ENCODE measurements at regions not wholly inside any gene's neighbourhood (a gene's known extent, or its start where the extent isn't known, plus 50 kb on each side); places are given as distances from the start of the nearest gene placed in this dataset.

DNA sequence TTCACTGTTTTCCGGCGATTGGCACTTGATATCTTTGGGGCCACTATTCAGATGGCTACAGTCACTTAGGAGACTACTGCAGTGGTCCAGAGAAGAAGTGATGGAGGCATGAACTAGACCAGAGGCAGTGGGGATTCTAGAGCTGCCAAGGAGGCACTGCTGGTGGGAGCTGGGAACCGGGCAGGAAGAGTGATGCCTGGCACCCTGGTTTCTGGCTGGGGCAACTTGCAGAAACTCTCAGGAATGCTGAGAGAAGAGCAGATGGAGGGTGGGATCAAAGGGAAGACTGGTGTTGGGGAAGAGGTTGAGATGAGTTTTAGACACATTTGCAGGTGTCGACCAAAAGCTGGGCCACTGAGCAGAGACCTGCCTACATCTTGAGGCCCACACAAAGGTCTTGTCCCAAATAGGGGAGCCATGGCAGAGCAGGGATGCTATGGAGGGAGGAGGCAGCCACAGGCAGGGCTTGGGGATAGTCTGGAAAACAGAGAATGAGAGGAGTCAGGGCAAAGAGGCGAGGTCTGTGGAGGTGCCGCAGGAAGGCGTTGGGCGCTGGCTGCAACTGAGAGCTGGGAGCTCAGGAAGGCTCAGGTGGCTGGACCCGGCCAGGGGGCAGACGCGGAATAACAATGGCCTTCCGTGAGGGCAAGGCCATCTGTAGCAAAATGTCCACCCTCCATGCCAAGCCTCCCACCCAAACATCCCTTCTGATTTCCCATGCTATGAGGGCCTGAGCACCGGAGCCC, 118.9 kb downstream of the TOMM20 start:
- no peak for DNase-seq

DNA sequence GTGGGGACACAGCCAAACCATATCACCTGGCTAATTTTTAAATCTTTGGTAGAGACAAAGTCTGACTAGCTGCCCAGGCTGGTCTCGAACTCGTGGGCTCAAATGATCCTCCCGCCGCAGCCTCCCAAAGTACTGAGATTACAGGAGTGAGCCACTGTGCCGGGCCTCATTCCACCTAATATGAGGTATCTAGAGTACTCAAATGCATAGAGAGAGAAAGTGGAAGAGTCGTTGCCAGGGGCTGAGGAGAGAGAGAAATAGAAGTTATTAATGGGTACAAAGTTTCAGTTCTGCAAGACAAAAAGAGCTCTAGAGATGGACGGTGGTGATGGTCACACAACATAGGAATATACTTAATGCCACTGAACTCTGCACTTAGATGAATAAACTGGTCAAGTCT, 119.6 kb downstream of the TOMM20 start:
- no peak for DNase-seq

DNA sequence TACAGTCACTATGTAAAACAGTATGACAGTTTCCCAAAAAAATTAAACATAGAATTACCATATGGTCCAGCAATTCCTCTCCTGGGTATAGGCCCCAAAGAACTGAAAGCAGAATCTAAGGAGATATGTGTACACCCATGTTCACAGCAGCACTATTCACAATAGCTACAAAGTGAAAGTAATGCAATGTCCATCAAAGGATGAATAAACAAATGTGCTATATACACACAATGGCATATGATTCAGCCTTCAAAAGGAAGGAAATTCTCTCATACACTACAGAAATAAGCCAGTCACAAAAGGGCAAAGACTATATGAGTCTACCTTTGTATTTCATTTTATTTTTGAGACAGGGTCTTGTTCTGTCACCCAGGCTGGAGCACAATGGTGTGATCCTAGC, 120.4 kb downstream of the TOMM20 start:
- no peak for DNase-seq

DNA sequence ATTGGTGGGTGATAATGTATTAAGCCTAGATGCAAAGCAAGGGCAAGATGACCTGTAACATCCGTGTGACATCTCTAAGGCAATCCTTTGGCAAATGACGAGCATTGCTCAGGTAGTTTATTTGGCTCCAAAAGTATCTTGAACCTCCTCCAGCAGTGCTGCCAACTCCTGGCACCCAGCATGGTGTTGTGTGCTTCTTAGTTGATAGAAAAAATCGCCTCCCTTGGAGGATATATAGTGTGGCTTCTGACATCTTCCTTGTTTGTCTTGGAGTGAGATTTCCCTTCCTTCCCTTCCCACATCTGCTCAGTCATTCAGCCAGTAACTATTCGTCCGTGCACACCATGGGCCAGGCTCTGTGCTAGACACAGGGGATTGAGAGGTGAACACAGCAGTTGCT, 121.8 kb downstream of the TOMM20 start:
- no peak for DNase-seq

DNA sequence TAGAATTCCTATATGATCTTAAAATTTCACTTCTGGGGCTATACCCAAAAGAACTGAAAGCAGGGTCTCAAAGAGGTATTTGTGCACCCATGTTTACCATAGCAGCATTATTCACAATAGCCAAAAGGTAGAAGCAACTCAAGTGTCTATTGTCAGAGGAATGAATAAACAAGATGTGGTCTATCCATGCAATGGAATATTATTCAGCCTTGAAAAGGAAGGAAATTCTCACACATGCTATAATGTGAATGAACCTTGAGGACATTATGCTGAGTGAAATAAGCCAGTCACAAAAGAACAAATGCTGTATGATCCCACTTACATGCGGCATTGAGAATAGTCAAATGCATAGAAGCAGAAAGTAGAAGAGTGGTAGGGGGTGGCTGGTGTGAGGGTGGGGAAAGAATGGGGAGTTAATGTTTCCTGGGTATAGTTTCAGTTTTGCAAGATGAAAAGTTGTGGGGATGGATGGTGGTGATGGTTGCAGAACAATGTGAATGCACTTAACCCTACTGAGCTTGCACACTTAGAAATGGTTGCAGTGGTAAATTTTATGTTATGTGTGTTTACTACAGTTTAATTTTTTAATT, 122.4 kb downstream of the TOMM20 start:
- no peak for DNase-seq

DNA sequence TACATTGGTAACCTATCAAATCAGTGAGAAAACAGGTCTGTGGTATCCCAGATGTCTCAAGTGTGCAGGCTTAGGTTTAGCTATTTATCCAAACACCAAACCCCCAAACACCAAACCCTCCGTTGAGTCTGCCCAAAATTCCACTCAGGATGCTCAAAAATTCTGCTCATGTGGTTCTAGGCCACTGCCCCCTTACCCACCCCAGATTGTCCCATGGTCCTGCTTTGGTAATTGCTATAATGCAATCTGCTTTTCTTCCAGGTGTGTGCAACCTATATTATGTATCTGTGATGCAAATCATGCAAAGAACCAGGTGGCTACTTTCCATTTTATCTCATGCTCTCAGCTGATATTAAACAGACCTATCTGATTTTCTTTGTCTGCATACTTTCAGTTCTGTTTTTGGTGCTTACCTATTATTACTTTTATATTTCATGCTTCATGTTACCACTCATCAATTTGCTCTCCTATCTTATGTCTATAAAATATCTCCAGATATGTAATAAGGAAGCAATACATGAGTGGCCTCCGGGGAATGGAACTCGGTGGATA, 123.7 kb downstream of the TOMM20 start:
- no peak for DNase-seq

DNA sequence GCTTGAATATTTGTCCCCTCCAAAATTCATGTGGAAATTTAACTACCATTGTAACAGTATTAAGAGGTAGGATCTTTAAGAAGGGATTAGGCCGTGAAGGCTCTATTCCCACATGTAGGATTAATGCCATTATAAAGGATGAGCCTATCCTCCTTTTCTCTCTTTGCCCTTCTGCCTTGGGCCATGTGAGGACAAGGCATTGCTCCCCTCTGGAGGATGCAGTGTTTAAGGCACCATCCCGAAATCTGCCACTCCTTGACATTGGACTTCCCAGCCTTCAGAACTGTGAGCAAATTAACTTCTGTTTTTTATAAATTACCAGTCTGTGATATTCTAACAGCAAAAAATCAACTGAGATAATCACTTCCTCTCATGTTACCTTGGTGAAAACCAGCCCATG, 124.4 kb downstream of the TOMM20 start:
- peak; percentile 18 for DNase-seq

DNA sequence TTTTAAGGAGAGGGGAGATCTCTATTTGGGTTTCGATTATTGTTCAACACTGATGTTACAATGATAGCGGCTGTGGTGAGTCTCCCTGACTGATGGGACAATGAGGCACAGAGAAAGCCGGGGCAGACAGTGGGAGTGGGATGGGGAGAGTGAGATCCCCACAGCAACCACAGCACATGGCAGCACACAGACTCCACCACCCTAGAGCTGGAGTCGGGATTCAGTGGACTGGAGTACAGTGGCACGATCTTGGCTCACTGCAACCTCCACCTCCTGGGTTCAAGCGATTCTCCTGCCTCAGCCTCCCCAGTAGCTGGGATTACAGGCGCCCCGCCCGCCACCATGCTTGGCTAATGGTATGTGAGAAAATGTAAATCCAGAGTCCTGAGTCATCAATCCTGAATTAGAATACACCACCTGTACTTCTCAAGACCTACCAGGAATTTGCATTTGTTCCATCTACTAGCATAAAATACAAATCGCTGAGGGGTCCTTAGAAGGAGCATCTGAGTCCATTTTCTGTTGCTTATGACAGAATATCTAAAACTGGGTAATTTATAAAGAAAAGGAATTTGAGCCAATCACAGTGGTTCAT, 125.8 kb downstream of the TOMM20 start:
- peak; percentile 6 for DNase-seq

DNA sequence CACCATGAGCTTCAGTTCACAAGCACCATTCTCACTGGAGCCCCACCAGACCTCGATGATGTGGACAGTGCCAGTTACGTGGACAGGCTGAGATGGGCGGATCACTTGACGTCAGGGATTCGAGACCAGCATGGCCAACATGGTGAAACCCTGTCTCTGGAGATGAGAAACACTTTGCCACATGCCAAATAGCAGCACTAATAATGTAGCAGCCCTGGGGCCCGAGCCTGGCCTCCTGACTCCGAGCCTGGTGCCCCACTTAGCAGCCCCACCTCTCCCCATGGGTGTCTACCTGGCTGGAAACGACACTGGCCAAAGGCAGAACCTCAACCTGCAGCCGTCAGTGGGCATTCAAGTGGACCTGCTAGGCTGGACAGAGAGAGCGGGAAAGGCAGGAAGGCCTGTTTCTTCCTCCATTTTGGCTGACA, 129.1 kb downstream of the TOMM20 start:
- DNase-seq, result no peak

DNA sequence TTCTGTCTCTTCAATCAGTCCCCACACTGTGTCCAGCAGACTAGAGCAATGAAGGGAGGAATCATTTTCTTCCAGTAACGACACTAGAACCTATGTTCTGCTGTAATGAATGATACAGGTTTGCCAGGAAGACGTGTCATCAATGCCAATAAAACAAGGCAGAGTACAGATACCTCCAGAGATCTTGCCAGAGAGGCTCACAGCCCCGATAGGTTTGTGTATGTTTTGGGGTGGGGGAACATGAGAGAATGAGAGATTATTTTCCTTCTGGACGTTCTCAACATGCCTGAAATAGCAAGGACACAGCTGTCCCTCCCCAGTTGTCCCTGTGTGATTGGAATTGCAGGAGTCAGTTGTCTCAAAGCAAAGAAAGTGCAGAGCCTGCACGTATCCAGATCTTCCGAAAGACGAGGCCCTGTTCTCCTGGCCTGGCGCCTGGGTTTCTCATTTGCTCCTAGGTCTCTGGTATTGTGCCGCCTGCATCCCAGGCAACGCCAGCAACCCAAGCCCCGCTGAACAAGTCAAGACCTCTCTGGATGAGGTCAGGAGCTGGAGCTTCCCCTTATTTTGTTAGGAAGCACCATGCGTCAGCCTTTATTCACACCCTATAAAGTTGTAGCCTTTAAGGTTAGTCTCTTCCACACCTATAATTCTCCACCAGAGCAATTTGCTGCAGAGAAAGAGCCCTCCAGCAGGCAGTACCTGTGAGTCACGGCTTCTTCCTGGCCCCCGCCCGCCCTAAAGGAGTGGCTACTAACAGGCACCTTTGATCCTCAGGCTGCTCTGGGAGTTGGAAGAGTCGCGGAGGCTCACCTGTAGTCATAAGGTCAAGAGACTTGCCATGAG, 130.5 kb downstream of the TOMM20 start:
- peak; percentile 77 for DNase-seq

DNA sequence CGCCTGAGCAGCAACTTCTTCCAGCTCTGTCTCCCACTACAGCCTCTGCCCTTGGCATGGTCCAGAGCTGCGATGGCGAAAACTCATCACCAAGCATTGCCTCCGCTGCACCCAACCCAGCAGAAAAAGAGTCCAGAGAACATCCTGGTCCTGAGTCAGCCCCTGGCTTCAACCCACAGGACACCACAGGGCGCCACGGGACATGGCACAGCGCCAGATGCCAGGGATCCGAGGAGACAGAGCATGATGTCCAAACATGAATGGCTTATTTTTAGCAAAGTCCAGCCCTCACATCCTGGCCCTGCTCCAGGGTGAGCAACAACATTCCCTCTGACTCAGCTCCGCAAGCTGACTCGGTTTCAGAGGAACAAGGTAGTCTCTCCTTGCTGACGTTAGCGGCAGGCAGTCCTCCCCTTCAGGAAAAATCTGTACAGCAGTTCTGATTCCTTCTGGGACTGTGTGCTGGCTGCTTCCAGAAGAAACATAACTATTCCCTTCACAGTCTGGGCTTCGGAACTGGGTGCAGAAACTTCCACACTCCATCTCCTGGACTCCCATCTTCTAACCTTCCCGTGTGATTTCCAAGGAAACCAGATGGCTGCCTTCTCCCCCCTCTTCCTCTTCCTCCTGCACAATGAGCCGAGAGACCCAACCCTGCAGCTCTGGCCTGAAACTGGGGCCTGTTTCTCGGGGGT, 131.3 kb downstream of the TOMM20 start:
- DNase-seq, result peak; percentile 93

DNA sequence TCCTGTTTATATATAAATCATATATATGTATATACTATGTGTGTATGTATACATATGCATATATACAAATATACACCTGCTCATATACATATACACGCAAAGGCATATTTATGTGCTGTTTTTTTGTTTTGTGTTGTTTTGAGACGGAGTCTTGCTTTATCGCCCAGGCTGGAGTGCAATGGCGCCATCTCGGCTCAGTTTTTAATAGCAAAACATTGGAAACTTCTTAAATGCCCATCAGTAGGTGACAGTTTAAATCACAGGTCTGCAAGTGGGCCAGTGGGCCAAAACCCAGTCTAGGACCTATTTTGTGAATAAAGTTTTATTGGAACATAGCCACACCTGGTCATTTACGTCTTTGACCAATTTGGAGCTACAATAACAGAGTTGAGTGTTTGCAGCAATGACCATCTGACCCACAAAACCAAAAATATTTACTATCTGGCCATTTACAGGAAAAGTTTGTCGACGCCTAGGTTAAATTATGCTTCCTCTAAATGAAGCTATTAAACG, 132.3 kb downstream of the TOMM20 start:
- DNase-seq, result no peak

DNA sequence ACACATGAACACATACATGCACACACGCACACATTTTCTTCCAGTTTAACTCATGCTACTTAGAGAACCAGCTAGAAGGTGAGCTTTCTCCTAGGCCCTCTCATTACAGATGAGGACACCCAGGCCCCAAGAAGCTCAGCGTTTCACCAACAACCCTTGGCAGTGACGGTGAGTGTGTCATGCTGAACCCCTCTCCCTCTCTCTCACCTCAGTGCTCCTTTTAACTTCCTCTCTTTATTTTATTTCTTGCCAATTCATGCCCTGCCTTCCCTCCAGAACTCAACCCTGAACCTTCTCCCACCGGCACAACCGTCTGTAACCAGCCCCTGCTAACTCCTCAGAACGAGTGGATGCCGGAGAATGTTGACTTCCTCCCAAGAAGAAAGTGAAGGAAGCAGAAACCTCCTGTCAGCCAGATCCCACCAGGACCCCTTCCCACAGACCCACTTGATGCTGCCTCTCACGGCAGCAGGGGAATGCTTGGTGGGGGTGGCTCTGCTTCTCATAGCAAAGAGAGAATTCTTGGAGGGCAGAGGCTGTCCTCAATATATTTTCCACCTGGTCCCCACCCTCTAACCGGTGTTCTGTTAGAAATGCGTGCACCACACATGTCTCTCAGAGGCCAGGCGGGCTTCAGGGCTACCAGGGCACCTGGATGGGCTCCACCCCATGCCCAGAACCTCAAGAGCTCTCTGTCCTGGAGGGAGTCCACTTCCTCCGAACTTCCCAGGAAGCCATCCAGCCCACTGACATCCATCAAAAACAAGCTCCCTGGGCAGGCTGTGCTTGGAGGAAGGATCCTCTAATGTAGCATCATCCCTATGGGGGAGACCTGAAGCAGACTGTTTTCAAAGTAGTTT, 134.0 kb downstream of the TOMM20 start:
- DNase-seq, result no peak

DNA sequence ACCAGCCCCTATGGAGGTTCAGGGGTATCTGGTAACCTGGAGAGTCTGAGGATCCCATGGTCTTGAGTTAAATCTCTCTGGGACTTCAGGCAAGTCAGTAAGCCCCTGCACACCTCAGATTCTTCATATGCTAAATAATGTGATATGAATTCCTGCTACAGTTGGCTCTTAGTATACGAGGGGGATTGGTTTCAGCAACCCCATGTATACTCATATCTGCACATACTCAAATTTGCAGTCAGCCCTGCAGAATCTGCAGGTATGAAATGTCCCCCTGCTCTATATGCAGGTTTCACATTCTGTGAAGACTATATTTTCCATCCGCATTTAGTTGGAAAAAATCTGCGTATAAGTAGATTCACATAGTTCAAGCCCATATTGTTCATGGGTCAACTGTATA, 136.6 kb downstream of the TOMM20 start:
- DNase-seq, result no peak

DNA sequence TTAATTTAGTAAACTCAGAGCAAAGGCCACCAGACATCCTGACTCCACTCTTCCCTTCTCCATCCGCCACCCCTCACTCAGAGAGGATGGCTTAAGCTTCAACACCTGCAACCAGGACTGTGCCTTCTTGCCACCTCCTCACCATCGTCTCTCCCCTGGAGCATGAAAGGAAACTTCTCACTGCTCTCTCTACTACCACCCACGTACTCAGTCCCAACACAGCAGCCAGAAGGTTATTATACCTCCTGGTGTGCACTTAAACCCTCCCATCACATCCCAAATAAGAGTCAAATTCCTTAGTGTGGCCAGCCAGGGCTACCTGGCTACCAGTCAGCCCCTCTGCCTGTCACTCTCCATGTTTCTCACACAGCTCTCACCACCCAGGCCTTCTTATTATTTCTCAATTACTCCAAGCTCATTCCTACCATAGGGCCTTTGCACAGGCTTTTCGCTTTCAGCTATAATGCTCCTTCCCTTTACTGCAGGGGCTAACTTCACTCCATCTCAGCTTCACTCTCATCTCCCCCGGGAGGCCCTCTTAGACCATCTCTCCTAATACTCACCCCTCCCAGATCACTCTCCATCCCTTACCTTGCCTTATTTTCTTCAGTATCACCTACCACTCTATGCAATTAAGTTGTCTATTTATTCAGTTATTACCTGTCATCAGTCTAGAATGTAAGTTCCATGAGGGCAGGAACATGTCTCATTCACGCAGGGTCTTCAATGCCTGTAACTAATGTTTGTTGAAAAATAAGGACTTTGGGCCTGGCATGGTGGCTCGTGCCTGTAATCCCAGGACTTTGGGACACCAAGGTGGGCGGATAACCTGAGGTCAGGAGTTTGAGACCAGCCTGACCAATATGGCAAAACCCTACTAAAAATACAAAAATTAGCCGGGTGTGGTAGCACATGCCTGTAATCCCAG, 137.5 kb downstream of the TOMM20 start:
- DNase-seq, result no peak

DNA sequence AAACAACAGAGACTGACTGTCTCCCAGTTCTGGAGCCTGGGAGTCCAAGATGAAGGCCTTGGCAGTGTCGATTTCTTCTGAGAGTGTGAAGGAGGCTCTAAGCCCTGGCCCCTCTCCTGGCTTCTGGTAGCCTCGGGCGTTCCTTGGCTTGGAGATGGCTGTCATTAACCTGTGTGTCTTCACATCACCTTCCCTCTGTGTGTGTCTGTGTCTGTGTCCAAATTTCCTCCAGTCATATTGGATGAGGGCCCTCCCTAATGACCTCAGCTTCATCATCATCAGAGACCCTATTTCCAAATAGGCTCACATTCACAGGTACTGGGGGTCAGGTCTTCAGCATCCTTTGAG, 138.3 kb downstream of the TOMM20 start:
- no peak for DNase-seq

DNA sequence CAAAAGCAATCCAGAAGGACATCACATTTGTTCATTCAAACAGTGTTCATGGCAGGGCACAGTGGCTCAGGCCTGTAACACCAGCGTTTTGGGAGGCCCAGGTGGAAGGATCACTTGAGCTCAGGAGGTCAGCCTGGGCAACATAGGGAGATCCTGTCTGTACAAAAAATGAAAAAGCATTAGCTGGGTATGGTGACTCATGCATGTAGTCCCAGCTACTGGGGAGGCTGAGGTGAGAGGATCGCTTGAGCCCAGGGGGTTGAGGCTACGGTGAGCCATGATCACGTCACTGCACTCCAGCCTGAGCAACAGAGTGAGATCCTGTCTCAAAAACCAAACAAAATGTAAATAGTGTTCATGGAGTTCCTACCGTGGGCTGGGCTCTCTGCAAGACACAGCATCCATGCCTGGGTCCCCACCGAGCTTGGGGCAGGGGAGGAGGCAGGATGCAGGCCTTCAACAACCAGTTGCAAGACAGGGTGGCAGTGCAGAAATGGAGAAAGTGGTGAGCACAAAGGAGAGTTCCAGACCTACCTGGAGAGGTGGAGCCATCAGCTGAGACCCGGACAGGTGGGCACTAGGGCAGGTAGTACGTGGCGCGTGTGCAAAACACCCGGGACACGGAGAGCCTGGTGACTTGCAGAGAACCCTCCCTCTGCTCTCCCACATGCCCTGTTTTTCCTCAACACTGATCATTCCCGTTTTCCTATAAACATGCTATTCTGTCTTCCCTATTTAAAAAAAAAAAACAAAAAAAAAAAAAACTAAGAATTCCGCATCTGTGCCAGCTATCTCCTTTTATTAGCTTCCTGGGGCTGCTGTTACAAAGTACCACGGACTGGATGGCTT, 138.9 kb downstream of the TOMM20 start:
- DNase-seq, result no peak

DNA sequence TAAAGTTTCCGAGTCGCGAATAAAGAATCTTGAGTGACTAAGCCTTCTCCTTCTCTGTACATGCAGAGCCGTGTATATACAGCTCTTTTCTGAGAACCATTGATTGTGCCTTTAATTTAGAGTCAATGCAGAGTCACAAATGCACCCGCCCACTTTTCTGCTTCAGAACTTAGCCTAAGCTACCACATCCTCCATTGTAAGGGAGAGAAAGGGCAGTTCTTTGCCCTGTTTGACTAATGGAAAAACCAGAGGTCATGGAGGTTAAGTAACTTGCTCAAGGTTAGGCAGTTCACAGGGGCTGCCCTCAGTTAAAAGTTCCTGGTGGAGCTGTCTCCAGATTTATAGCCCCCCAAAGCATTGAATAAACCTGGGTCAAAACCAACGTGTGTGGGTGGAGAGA, 139.6 kb downstream of the TOMM20 start:
- DNase-seq, result no peak

DNA sequence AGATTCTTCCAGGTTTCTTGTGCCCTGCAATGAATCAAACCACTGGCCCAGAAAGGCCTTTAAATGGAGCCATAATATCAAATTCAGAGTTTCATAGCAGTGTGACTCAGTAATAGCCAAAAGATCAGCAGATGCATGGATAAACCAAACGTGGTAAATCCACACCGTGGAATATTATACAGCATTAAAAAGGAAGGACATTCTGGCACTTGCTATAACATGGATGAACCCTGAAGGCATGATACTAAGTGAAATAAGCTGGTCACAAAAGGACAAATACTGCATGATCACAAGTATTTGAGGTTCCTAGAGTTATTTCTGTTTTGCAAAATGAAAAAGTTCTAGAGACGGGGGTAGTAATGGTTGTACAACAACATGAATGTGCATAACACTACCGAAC, 140.1 kb downstream of the TOMM20 start:
- DNase-seq, result no peak
